GM19351 (cell line): ENCODE measurements at regions not wholly inside any gene's neighbourhood (a gene's known extent, or its start where the extent isn't known, plus 50 kb on each side); places are given as distances from the start of the nearest gene placed in this dataset.
"Not testable (repeated sequence)": the region's sequence is repeated elsewhere in the genome, so short reads cannot be mapped to it uniquely, and the experiment has no call there.

Source experiments
- ATAC-seq: cut with Tn5 transposase; IDR thresholded peaks from one replicate; pipeline ENCODE4 v1.9.1; 2021; ENCODE audit warnings: mild to moderate bottlenecking, moderate library complexity; ENCODE audit not compliant: unreplicated experiment

DNA sequence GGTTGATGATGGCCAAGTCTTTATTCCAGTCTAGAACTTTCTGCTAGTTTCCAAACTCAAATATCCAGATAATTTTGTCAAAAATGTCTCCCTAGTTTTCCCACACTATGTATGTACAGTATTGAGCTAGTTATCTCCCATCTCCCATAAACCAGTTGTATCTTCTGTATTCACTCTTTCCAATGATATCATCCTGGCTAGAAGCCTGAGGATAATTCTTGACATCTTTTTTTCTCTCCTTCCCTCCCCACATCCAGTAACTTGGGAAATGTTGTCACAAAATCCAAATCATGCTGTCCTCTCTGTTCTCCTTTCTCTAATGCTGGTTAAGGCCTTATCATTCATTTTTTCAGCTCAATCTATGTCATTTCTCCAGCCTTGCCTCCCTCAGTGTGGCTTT is 553.8 kb upstream of the FANCL start:
- no peak for ATAC-seq

DNA sequence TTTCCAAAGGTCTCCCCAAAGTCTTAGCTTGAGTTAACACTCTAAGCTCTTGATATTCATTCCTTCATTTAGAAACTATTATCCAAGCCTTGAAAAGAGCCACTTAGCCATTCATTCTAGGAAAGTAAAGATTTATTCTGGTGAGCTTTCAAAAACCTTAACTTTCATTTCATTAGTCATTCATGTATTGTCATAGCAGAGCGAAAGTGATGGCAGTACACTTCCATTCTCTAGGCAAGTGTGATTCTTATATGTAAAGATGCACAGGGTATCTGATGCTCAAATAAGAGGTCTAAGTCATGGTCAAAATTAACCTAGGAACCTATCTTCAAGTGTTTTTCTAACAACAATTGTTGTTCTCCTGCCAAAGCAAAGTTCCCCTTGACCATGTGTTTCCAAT is 553.0 kb upstream of the FANCL start:
- ATAC-seq = peak; percentile 78

DNA sequence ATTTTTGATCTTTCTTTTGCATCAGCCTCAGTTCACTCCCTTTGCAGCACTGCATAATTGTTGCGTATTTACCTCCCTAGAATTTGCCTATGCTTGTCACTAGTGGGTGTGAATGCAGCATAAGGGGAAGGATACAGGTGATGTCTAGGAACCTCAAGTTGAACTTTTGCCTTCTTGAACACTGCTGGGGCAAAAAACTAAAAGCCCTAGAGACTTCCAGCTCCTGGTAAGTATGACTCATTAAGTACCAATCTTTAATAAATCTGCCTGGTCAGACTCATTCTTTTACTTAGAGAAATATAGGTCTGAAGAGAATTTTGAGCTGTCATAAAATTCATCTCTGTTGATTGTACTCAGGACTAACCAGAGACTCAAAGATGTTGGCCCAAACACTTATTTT is 547.3 kb upstream of the FANCL start:
- ATAC-seq = no peak

DNA sequence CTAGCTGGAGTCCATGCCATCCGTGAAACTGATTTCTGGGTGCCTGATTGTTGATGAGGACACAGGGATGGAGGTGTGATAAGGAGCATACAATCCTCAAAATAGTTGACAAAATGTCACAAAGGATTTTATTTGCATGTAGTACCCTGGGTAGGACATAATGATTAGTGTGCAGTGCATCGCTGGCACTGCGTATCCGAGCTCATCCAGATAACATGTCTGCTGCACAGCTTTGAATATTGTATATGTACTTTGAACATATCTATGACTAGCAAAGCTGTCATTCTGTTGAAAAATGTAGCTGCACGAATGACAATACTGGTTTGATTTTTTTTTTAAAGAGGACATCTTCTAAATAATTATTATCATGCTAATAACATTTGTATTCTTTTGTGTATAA is 529.7 kb upstream of the FANCL start:
- no peak for ATAC-seq

DNA sequence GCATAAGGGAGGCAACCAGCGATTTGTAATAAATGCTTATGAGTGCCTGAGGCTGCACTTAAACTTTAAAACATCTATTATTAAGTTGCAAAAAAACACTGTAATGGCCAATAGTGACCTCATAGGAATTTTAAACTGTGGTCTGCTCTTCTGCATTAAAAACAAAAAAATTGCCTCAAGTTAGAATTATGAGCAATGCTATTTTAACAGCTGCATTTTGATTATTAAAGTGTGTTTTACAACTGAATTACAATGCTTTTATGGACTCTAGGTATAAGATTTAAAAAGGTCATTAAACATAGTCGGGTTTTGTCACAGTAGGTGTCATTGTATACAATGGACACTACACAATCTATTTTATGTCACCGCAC is 528.7 kb upstream of the FANCL start:
- ATAC-seq = no peak

DNA sequence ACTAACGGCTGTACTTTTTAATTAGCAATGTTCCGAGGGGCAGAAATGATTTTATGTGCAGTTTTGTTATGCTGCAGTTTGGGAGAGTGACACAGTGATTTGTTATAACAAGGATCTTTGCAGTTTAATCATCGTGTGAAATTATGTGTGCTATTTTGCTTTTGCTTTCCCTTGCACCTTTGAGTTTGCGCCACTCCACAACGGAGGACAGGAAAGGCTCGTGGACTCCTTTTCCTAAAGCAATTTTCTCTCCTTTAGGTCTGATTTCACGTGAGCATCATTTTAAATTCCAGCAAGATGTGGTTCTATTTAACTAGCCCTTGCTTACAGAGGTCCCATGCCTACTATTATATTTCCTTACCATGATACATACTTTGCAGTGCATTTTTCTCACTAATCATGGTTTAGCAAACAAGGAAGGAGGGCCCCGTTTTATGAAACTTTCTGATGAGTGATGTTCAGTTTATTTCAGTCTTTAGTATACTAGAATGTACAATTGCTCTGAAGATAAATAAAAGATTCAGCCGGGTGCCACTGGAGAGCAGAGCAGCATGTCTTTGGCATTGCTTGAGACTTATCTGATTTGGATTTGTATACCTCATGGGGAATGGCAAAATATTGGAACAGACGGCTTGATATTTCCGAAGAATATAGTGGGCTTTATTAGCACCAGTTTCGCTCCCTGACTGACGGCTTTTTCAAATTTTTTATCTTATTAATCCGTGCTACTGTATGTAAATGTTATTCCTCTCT is 528.2 kb upstream of the FANCL start:
- ATAC-seq = no peak

DNA sequence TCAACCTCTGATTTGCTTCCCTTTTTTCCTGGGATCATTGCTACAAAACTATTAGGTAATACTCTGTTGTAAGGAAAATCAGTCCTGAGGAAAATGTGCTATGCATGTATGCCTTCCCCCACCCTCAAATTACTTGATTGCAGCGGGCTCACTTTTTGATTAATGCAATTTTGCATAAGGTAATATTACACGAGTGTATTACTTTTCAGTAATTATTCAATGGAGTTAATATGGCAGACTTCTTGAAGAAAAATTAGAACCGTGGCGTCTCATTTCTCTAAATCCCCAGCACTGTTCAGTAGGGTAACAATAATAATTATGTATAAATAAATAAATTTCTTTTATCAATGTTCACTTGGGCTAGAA is 527.6 kb upstream of the FANCL start:
- no peak for ATAC-seq

DNA sequence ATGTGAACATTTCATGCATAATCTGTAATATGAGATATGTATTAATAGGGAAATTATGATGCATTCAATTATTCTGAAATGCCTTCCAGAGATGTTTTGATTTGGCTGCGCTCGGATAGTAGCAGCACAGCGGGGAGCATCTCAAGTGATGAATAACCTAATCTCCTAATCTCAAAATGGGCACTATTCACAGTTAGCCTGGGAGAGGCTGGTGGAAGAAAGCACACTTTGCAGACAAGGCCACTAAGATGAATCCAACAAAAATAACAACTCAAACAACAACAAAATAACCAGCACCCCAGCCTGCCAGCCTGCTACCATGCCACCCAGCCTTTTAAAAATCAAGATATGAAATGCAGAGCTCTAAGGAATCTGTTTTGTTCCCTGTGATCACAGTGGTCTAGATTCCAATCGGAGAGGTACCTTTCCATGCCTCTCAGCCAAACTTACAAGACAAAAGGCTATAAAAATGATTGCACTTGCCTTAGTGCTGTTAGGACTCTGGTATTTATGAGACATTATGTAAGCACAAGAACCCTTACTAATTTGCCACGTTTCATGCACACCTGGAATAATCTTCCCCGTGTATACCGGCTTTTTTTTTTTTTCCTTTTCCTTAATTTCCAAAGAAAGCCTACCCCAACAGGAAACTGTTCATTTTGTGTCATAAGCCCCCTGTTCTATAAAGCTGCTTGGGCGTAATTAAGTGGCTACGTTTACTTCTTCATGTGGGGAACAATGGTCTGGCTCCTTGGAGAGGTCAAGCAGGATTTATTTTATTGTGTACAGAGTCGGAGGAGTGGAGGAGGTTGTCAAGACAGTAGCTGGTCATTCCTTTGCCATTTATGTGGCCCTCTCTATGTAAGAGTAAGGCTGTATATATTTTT is 526.9 kb upstream of the FANCL start:
- ATAC-seq = no peak

DNA sequence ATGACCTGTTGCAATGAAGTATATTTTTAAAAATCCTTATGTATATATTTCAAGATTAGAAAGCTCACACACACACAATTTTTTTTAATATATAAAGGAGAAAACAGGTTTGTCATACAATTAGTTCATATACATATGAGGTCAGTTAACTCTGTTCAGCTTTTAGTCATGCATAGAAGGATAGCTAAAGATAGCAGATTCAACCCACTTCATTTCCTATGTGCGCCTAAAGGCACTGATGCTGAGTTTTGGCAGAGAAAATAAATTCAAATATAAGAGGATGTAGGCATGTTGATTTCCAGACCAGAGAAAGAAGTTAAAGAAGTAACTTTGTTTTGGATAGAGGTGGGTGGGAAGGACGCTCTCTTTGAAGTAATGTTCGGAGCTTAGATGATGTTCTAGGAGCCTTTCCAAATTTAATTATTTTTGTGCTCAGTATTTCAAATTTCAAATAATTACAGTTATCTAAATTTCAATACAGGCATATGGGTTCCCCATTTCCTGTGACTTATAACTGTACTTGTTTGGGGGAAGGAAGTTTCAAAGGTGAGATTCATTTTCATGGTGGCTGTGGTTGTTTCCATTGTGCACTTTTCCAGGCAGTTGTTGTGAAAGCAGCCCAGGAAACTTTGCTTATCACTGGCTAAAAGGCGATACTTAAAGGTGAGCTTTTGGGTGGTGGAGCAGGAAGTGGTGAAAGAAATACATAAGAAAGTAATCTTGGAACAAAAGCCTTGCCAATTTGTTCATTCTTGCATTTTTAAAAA is 523.4 kb upstream of the FANCL start:
- peak; percentile 63 for ATAC-seq

DNA sequence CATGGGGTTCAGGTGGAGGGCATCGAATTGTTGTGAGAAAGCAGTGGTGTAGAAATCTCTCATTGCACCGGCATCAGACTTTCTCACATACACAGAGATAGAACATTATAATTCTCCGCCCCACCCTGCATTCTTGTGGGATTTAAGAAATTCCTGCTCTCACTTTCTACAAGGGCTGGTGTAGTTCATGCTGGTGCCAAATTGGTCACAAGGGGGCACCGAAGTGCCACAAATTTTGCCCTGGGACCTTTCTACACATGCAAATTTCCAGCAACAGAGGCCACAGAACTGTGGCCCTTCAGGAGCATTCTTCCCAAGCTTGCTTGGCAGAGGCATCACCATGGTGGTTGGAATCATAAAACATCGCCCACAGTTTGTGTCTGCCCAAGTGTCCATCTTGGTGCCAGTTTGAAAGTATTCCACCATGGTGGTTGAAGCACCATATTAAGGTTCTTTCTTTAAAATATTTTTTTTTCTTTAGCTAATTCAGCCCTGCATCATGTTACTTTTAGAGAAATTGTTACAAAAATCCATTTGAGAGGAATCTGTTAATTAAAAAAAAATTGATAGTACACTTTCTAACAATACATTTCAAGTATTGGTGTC is 521.2 kb upstream of the FANCL start:
- peak; percentile 86 for ATAC-seq

DNA sequence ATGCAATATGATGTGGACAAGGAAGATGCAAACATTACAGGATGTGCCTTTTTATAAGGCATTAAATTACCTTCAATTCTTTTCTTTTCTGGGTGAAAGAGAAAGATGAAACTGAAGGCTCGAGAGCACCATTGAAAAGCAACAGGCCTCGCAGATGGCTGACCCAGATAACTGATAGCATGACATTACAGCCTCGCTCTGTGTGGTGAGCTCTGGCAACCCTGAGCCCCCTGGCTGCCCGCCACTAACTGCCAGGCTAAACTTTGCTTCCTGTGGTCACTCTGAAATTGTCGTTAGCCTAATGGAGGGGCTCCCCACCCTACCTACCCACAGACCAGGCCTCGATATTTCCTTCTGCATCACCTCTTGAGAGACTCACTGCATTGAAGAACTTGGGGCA is 516.8 kb upstream of the FANCL start:
- no peak for ATAC-seq

DNA sequence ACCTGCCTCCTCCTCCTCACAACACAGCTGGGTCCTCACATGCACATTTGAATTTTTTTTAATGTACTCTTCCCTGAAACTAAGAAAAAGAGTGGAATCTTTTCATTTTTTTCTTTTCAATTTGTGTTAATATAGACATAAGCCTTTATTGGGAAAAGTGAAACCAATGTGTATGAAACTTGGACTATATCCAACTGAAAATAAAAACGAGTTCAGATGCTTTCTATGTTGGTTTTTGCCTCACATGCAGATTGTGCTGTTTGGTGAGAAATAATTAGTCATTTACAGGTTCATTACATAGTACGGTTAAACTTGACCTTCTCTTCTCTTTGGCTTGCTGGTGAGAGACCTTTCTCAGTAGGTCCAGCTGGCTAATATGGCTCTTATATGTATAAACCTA is 515.2 kb upstream of the FANCL start:
- no peak for ATAC-seq

DNA sequence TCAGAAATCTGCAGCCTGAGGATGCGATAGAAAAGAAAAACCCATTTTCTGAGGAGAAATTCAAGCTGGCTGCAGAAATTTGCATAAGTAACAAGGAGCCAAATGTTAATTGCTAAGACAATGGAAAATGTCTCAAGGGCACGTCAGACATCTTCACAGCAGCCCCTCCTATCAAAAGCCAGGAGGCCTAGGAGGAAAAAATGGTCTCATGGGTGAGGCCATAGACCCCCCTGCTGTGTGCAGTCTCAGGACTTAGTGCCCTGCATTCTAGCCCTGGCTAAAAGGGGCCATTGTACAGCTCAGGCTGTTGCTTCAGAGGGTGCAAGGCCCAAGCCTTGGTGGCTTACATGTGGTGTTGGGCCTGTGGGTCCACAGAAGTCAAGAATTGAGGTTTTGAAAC is 511.4 kb upstream of the FANCL start:
- not testable (repeated sequence) for ATAC-seq

DNA sequence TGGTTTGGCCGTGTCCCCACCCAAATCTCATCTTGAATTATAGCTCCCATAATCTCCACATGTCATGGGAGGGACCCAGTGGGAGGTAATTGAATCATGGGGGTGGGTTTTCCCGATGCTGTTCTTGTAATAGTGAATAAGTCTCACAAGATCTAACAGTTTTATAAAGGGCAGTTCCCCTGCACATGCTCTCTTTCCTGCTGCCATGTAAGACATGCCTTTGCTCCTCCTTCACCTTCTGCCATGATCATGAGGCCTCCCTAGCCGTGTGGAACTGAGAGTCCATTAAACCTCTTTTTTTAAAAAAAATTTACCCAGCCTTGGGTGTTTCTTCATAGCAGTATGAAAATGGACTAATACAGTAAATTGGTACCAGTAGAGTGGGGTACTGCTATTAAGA is 510.6 kb upstream of the FANCL start:
- ATAC-seq = not testable (repeated sequence)

DNA sequence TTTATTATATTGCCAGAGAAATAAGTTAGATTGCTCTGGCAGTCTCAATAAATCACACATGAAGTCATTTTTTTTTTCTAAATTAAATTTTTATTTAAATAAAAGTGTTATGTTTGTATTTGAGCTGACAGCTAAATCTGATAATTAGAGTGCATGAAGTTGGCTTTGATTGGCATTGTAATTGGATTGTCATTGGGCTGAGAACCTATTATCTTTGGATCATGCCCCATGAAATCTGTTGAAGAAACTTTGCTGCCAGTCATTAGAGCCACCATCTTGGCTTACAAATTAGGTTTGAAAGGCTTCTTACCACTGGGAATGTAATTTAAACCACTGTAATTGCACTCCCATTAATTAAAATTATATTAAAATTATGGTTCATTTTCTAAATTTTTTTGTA is 507.9 kb upstream of the FANCL start:
- no peak for ATAC-seq

DNA sequence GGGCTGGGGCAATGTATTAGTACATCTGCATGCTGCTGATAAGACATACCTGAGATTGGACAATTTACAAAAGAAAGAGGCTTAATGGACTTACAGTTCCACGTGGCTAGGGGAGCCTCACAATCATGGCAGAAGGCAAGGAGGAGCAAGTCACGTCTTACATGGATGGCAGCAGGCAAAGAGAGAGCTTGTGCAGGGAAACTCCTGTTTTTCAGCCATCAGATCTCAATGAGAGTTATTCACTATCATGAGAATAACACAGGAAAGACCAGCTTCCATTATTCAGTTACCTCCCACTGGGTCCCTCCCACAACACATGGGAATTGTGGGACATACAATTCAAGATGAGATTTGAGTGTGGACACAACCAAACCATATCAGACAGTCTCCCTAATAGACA is 504.2 kb upstream of the FANCL start:
- not testable (repeated sequence) for ATAC-seq

DNA sequence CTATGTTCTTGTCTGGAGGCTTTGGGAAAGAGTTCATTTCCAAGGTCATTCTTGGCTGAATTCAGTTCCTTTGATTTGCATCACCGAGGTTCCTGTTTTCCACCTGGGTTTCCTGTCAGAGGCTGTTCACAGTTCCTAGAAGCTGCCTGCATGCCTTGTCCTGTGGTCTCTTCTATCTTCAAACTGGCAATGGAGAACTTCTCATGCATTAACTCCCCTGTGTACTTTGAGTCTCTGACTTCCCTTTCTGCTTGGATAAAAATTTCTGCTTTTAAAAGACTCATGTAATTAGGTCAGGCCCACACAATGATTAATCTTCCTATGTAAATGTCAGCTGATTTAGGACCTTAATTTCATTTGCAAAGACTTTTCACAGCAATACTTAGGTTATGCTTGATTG is 499.3 kb upstream of the FANCL start:
- no peak for ATAC-seq

DNA sequence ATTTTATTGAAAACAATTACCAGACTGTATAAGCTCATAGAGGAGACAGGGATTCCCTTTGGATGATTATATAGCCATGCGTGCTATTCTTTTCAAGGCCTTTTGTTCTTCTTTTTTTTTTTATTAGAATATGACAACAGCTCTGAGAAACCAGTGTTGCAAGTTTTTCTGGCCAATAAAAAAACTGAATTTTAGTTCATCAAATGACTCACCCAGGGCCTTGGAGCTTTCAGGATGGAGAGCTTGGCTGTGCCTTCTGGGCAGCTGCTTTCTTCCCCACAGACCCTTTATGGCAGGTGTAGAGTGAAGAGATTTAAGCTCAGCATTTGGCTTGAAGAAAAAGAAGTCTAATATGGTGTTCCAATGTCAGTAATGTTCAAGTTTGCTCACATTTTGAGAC is 497.9 kb upstream of the FANCL start:
- ATAC-seq = no peak

DNA sequence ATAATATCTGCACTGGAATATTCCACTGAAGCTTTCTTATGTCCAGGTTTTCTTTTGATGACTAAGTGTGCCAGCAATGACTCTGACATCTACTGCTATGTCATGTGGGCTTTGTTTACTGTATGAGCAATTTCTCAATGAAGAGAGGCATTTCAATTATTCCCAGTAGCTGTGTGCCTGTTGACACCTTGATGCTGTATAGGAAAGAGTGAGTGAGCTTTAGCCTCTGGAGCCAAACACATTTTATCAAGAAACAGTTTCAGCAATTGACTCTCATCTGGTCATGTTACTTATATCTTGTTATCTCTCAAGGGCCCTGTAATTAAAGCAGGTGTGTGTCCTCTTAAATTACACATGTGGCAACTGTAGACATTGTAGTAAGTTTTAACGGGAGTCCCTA is 493.2 kb upstream of the FANCL start:
- ATAC-seq = no peak

DNA sequence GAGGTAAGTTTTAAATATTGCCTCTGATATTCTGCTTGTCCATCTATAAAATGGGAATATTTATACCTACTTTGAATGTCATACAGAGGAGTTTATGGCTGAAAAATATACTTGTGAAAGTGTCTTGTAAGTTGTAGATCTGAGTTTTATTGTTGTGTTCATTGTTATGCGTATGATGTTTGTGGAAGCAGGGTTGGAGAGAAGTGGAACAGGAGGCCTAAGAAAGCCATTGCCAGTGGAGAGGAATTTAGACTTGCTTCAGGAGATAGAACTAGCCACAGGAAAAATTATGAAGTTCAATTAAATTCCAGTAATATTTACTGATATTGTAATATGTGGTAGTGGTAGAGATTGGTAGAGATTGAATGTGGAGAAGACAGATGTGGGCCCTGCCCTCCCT is 491.9 kb upstream of the FANCL start:
- ATAC-seq = no peak

DNA sequence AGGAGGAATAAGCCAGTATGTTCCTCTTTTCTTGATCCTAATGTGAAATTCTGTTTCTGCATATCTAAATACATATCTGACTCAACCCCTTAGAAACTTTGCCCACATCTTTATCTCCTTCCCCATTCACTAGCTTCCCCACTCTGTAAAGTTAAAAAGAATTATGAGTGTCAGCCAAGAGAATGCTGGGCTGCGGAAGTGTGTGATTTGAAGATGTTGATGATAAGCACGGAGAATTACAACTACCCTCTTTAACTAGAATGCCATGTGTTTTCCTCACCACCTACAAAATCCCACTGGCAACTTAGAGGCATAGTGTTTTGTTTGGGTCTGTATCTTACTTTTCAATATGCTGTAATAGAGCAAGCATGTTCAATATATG is 490.4 kb upstream of the FANCL start:
- no peak for ATAC-seq
